DMS 273 (cell line): ENCODE measurements at regions not wholly inside any gene's neighbourhood (a gene's known extent, or its start where the extent isn't known, plus 50 kb on each side); places are given as distances from the start of the nearest gene placed in this dataset.
"Not testable (repeated sequence)": the region's sequence is repeated elsewhere in the genome, so short reads cannot be mapped to it uniquely, and the experiment has no call there.

Experiments
- DNase-seq: peaks from one replicate; lab custom pipeline; 2025; ENCODE audit not compliant: unreplicated experiment; lab: John Stamatoyannopoulos, UW

GRCh38 chr5:156170351-156170961 is 156.5 kb upstream of the SGCD start:
- no peak for DNase-seq

DNA sequence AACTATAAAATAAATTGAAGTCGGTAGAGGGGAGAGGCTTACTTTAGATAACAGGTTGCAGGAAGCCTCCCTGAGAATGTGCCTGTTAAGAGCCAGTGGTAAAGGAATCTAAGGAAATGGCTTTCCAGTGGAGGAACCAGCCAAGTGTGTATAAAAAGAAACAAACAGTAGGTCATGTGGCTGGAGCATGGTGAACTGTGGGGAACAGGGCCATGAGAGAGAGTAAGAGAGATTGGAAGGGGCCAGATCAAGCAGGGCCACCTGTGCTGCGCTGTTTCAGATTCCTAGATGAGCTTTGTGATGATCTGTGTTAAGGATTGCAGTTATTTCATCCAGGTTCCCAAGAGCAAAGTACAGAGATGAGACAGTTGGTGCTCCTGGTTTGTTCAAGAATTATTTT is 152.7 kb upstream of the SGCD start:
- no peak for DNase-seq

DNA sequence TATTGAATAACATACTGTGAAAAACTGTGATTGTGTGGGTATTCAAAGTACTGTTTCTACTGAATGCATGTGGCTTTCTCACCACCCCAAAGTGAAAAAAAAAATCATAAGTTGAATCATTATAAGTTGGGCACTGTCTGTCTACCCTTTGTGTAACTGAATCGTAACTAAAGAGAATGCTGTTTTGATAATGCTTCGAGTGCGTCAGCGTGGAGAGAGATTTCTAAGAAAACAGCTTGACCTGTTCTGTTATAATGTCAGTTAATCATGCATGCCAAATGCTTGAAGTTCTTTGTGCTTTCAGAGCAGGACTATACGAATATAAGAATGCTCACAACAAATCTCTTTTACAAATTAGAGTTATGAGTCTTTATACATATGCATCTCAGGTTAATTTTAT is 148.8 kb upstream of the SGCD start:
- no peak for DNase-seq

GRCh38 chr5:156181656-156182055 is 145.3 kb upstream of the SGCD start:
- DNase-seq, result no peak

- no peak for DNase-seq
These were observed 144.6 kb upstream of the SGCD start for GRCh38 chr5:156182174-156182967.

- DNase-seq, result no peak
These were observed 140.2 kb upstream of the SGCD start for GRCh38 chr5:156186760-156187159.

DNA sequence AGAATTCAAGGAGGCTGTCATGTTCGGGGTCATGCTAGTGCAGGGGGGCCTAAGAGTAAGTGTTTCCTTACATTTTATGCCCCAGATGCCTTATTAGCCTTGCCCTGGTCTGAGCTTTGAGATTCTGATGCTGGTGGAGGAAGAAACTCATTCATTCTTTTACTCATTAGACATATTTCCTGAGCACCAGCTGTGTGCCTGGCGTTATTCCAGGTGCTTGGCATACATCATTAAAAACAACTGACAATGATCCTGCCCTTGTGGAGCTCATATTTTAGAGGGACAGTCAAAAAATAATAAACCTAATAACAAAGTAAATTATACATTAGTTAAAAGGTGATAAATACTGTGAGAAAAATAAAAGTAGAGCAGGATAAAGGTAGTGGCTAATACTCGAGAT is 138.9 kb upstream of the SGCD start:
- peak; percentile 84 for DNase-seq

DNA sequence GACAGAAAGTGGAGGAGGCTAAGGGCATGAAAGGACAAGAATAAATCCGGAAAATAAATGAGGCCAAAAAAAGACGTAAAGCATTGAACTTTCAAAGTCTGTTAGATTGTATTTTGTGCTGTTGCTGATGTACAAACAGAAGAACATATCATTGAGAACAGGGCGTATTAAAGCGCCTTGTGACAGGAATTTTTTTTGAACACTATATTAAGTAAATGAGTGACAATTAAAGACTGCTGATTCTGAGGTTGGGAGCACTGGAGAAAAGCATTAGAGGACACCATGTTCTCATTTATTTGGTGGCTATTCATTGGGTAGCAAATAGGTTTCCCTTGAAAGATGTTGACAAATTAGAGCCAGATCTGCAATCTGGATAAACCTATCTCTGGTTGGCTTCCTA is 137.3 kb upstream of the SGCD start:
- no peak for DNase-seq

- no peak for DNase-seq
These were observed 135.4 kb upstream of the SGCD start for GRCh38 chr5:156191547-156191946.

- DNase-seq, result no peak
These were observed 129.8 kb upstream of the SGCD start for GRCh38 chr5:156197042-156197635.

GRCh38 chr5:156199045-156199444 is 127.9 kb upstream of the SGCD start:
- no peak for DNase-seq

GRCh38 chr5:156200938-156201787 is 125.8 kb upstream of the SGCD start:
- DNase-seq, result no peak

GRCh38 chr5:156201788-156202403 is 125.1 kb upstream of the SGCD start:
- DNase-seq, result peak; percentile 38

GRCh38 chr5:156208271-156208670 is 118.7 kb upstream of the SGCD start:
- DNase-seq, result peak; percentile 44

GRCh38 chr5:156218367-156219158 is 108.4 kb upstream of the SGCD start:
- no peak for DNase-seq

- peak; percentile 73 for DNase-seq
These were observed 107.4 kb upstream of the SGCD start for GRCh38 chr5:156219483-156220005.

DNA sequence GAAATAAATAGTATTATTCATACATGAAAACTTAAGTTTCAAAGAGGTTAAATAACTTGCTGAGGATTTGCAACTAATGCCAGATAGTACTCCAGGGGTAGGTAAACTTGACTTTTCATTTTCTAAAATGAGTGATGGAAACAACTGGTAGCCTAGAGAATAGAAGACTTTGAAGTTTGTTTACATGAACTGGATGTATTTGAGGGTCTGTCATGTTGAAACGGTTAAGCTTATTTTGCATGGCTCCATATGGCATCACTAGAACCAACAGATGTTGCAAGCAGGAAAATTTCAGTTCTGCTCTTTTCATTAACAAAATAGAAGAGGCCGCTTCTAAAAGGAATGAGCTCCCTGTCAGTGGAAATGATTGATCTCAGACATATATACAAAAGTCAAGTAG is 105.1 kb upstream of the SGCD start:
- peak; percentile 92 for DNase-seq

GRCh38 chr5:156223547-156223946 is 103.4 kb upstream of the SGCD start:
- no peak for DNase-seq

- not testable (repeated sequence) for DNase-seq
These were observed 100.5 kb upstream of the SGCD start for GRCh38 chr5:156226485-156226884.

GRCh38 chr5:156230887-156231286 is 96.1 kb upstream of the SGCD start:
- no peak for DNase-seq
